Testis (tissue), 2 donors: ENCODE measurements at regions not wholly inside any gene's neighbourhood (a gene's known extent, or its start where the extent isn't known, plus 50 kb on each side); places are given as distances from the start of the nearest gene placed in this dataset.

Experiments
- POLR2A ChIP-seq: fragments of 450-650 bp; IDR thresholded peaks from one replicate; pipeline ENCODE4 v1.6.1; 2017; ENCODE audit warnings: antibody characterized with exemption, mild to moderate bottlenecking, moderate library complexity
- TF ChIP-seq, protein P1 (sequence below), 3 experiments: fragments of 450-650 bp in 2 of 3; fragments of 200-600 bp in 1 of 3; sonication (generic) in 1 of 3; IDR thresholded peaks; one replicate each; pipeline ENCODE4 v1.5.1; 2016 to 2019; ENCODE audit warnings: antibody characterized with exemption in 3 of 3, mild to moderate bottlenecking in 2 of 3, moderate library complexity in 1 of 3

DNA sequence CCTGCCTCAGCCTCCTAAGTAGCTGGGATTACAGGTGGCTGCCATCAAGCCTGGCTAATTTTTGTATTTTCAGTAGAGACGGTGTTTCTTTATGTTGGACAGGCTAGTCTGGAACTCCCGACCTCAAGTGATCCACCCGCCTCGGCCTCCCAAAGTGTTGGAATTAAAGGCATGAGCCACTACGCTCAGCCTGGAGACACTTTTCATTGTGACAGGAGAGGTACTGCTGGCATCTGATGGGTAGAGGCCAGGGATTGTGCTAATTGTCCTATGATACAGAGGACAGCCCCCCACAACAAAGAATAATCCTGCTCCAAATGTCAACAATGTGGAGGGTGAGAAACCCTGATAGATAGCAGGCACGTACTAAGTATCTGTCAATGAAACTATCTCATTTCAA is 91.3 kb upstream of the SLC25A48 start:
- TF ChIP-seq, protein P1, sequence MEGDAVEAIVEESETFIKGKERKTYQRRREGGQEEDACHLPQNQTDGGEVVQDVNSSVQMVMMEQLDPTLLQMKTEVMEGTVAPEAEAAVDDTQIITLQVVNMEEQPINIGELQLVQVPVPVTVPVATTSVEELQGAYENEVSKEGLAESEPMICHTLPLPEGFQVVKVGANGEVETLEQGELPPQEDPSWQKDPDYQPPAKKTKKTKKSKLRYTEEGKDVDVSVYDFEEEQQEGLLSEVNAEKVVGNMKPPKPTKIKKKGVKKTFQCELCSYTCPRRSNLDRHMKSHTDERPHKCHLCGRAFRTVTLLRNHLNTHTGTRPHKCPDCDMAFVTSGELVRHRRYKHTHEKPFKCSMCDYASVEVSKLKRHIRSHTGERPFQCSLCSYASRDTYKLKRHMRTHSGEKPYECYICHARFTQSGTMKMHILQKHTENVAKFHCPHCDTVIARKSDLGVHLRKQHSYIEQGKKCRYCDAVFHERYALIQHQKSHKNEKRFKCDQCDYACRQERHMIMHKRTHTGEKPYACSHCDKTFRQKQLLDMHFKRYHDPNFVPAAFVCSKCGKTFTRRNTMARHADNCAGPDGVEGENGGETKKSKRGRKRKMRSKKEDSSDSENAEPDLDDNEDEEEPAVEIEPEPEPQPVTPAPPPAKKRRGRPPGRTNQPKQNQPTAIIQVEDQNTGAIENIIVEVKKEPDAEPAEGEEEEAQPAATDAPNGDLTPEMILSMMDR (IDR thresholded peaks at IDR 0.05): no peak
- TF ChIP-seq POLR2A: no peak
